B cell (primary cell): ENCODE measurements at regions not wholly inside any gene's neighbourhood (a gene's known extent, or its start where the extent isn't known, plus 50 kb on each side); places are given as distances from the start of the nearest gene placed in this dataset.

Experiments used
- ATAC-seq: fragments of 200-7000 bp; cut with Tn5 transposase; one replicate; pipeline ENCODE4 v1.10.0; 2021; ENCODE audit warnings: low read depth, mild to moderate bottlenecking, moderate number of reproducible peaks, moderate library complexity
- CTCF ChIA-PET: fragments of 350-600 bp; sonication (Branson Sonifier 250); formaldehyde crosslinking; loops from one replicate; lab custom pipeline; 2021; ENCODE audit warnings: antibody characterized with exemption, inconsistent platforms; lab: Charles Lee
- POLR2A ChIA-PET: fragments of 350-600 bp; sonication (Branson Sonifier 250); formaldehyde crosslinking; loops from one replicate; lab custom pipeline; 2021; ENCODE audit warnings: antibody characterized with exemption; lab: Charles Lee
- DNase-seq: peaks from one replicate; pipeline ENCODE4 v3.0.0; 2013
- H2AFZ ChIP-seq: 2 replicates; pipeline ENCODE4 v1.6.1; 2012; ENCODE audit warnings: mild to moderate bottlenecking, low read depth, low read length; ENCODE audit not compliant: insufficient read depth, poor library complexity, severe bottlenecking
- H3K27ac ChIP-seq, 2 donors: 1 replicate in 1 of 2; 2 replicates in 1 of 2; pipeline ENCODE4 v1.5.1; 2012 to 2013; ENCODE audit warnings: low read length in 2 of 2, mild to moderate bottlenecking in 2 of 2, moderate library complexity in 1 of 2
- H3K27me3 ChIP-seq, 4 experiments: fragments of 200-600 bp in 1 of 4; sonication (generic) in 1 of 4; replicated peaks in 1 of 4; 1 replicate in 2 of 4; 2 replicates in 2 of 4; pipeline versions ENCODE4 v1.6.1 to v1.7.0; 2013 to 2016; ENCODE audit warnings: low read length in 3 of 4, mild to moderate bottlenecking in 2 of 4, mixed read lengths in 1 of 4, moderate library complexity in 1 of 4; ENCODE audit not compliant: insufficient read depth in 4 of 4, control insufficient read depth in 3 of 4; ENCODE audit errors: control extremely low read depth in 1 of 4
- H3K36me3 ChIP-seq, 2 experiments: replicated peaks in 1 of 2; 1 replicate in 1 of 2; 2 replicates in 1 of 2; pipeline versions ENCODE4 v1.6.1 to v1.7.1; 2013; ENCODE audit warnings: low read length in 1 of 2; ENCODE audit not compliant: insufficient read depth in 2 of 2, control insufficient read depth in 1 of 2; ENCODE audit errors: control extremely low read depth in 1 of 2, extremely low read depth in 1 of 2
- H3K4me1 ChIP-seq, 2 donors: fragments of 200-600 bp in 1 of 2; sonication (generic) in 1 of 2; 1 replicate in 1 of 2; 2 replicates in 1 of 2; pipeline versions ENCODE4 v1.5.1 to v1.6.1; 2013 to 2017; ENCODE audit warnings: low read length in 2 of 2; ENCODE audit not compliant: control insufficient read depth in 2 of 2, insufficient read depth in 2 of 2
- H3K4me2 ChIP-seq: replicated peaks from 2 replicates; pipeline ENCODE3; 2012; ENCODE audit warnings: mild to moderate bottlenecking, low read depth, low read length; ENCODE audit not compliant: poor library complexity, severe bottlenecking
- H3K4me3 ChIP-seq, 5 experiments: fragments of 200-600 bp in 1 of 5; sonication (generic) in 1 of 5; 1 replicate in 3 of 5; 2 replicates in 2 of 5; pipeline versions ENCODE4 v1.5.1 to v1.7.0; 2011 to 2016; ENCODE audit warnings: low read length in 4 of 5, mild to moderate bottlenecking in 4 of 5, low read depth in 2 of 5, control low read depth in 1 of 5, moderate library complexity in 1 of 5; ENCODE audit not compliant: insufficient read depth in 1 of 5; ENCODE audit errors: control extremely low read depth in 1 of 5, extremely low read depth in 1 of 5
- H3K79me2 ChIP-seq: fragments of 200-600 bp; sonication (generic); one replicate; pipeline ENCODE4 v1.6.0; 2016; ENCODE audit warnings: low read length; ENCODE audit not compliant: control insufficient read depth, insufficient read depth
- H3K9ac ChIP-seq: fragments of 200-600 bp; sonication (generic); 2 replicates; pipeline ENCODE4 v1.6.1; 2017; ENCODE audit warnings: mild to moderate bottlenecking, low read length, moderate library complexity
- H3K9me3 ChIP-seq, 3 donors: one replicate each; pipeline versions ENCODE4 v1.6.1 to v1.7.1; 2013; ENCODE audit warnings: low read length in 2 of 3; ENCODE audit not compliant: control insufficient read depth in 2 of 3, insufficient read depth in 1 of 3; ENCODE audit errors: control extremely low read depth in 1 of 3
- H4K20me1 ChIP-seq: 2 replicates; pipeline ENCODE4 v1.6.0; 2012; ENCODE audit warnings: mild to moderate bottlenecking, low read length; ENCODE audit not compliant: insufficient read depth, control insufficient read depth, poor library complexity, severe bottlenecking
- H3K27ac Mint-ChIP-seq: one replicate; pipeline ENCODE4 v1.8.0; 2021; ENCODE audit warnings: mixed read lengths
- H3K27me3 Mint-ChIP-seq: one replicate; pipeline ENCODE4 v1.8.0; 2021; ENCODE audit warnings: mixed read lengths
- H3K4me1 Mint-ChIP-seq: one replicate; pipeline ENCODE4 v1.8.0; 2021; ENCODE audit warnings: mixed read lengths
- H3K4me3 Mint-ChIP-seq: one replicate; pipeline ENCODE4 v1.8.0; 2021; ENCODE audit warnings: mixed read lengths
- H3K9me3 Mint-ChIP-seq: one replicate; pipeline ENCODE4 v1.8.0; 2022; ENCODE audit warnings: mixed read lengths; ENCODE audit not compliant: insufficient read depth
- EZH2 ChIP-seq: IDR thresholded peaks from 2 replicates; pipeline ENCODE4 v1.6.1; 2012; ENCODE audit warnings: borderline replicate concordance, low read depth, mild to moderate bottlenecking, moderate library complexity, low read length; ENCODE audit not compliant: insufficient read depth, poor library complexity, severe bottlenecking
- WGBS: methylation state at CpG from one replicate; pipeline ENCODE4 v1.1.5; 2013; ENCODE audit warnings: missing lambda C conversion rate; ENCODE audit not compliant: insufficient coverage; 5-methylcytosine and 5-hydroxymethylcytosine counted together
- intact Hi-C: fragments of 100-400 bp; cut with micrococcal nuclease; formaldehyde crosslinking; loops from one replicate; pipeline ENCODE4 v1.10.0; 2022
- TF ChIP-seq, protein P1 (sequence below): fragments of 200-600 bp; IDR thresholded peaks from one replicate; pipeline ENCODE4 v1.8.0; 2022; ENCODE audit warnings: antibody characterized with exemption, mild to moderate bottlenecking

DNA sequence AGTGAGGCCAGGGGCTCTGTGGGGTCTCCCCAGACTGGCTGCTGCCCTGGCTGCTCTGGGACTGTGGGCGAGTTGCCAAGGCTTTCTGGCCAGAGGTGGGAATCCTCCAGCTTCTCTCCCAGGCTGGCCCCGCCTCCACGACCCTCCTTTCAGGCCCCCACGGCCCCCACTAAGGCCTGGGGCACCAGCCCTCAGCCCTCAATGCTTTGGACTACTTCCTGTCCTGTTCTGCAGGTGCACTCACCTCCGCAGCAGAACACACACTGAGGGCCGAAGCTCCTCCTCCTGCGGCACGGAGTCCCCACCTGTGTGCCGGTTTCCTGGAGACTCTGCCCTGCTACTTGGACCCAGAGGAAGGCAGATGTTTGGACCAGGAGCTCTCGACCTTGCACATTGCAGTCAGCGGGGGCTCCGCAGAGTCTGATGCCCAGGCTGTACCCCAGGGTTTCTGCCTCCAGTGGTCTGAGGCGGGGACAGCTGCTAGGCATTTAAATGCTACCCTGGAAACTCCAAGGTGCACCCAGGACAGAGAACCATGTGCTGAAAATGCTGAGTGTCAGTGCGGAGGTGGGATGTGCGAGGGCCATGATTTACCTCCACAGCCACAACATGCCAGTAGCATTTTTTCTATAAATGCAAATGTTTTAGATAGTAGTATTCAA lies 223.8 kb downstream of the IRF8 start:
- intact Hi-C loops = no loop called here
- Histone ChIP-seq H3K9me3 (no peaks in the 10 kb centered on the region), H3K79me2 (no peaks in the 10 kb centered on the region), H4K20me1 (no peaks in the 10 kb centered on the region), H2AFZ (no peak overlapping the region), H3K36me3 (no peaks in the 10 kb centered on the region), H3K4me2 (no peak overlapping the region), H3K4me1 (no peaks in the 10 kb centered on the region), H3K27me3 (peaks cover 0 to 15% (median 1%) of the 10 kb centered on the region in 4 experiments), H3K9ac (no peak overlapping the region), H3K27ac (no peak overlapping the region), H3K4me3 (no peak overlapping the region)
- ATAC-seq = no peak
- TF ChIP-seq, protein P1, sequence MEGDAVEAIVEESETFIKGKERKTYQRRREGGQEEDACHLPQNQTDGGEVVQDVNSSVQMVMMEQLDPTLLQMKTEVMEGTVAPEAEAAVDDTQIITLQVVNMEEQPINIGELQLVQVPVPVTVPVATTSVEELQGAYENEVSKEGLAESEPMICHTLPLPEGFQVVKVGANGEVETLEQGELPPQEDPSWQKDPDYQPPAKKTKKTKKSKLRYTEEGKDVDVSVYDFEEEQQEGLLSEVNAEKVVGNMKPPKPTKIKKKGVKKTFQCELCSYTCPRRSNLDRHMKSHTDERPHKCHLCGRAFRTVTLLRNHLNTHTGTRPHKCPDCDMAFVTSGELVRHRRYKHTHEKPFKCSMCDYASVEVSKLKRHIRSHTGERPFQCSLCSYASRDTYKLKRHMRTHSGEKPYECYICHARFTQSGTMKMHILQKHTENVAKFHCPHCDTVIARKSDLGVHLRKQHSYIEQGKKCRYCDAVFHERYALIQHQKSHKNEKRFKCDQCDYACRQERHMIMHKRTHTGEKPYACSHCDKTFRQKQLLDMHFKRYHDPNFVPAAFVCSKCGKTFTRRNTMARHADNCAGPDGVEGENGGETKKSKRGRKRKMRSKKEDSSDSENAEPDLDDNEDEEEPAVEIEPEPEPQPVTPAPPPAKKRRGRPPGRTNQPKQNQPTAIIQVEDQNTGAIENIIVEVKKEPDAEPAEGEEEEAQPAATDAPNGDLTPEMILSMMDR = no peak
- TF ChIP-seq EZH2 = no peak
- Mint-ChIP-seq H3K4me3 (no peak overlapping the region), H3K27me3 (peaks cover 43% of the 10 kb centered on the region), H3K4me1 (no peaks in the 10 kb centered on the region), H3K9me3 (no peaks in the 10 kb centered on the region), H3K27ac (no peak overlapping the region)
- ChIA-PET CTCF (interaction anchor here (1.0 kb wide), 1 partner anchor 78 kb away, joined by 3 read pairs; no protein-coding TSS in a partner anchor), POLR2A (no interaction called here)
- WGBS = 69% methylated on average over 13 of the region's 15 CpGs
- no peak for DNase-seq

DNA sequence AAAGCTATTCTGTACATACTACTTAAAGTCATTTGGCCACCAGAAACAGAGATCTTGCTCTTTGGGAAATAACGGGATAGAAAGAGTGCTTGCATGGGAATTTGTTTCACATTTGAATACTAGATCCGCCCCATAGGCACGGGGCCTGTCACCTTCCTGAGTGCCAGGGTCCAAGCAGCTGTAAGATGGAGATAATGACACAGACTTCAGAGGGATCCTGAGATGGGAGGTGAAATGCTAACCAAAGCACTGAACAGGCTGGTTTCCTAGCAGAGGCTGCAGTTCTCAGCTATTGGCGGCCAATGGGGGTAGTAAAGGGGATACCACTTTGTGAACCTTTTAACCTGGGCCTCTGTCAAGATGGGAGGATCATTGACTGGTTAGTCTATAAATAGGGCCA lies 225.4 kb downstream of the IRF8 start:
- 67% methylated on average over 3 of the region's 4 CpGs for WGBS
- ATAC-seq = no peak
- CTCF ChIA-PET = no interaction called here

More for the DNA sequence above, 225.4 kb downstream of the IRF8 start:
- Histone ChIP-seq H3K9me3 (peaks cover 0 to 4% (median 0%) of the 10 kb centered on the region in 3 donors), H3K27me3 (peaks cover 0 to 20% (median 0%) of the 10 kb centered on the region in 4 experiments), H3K36me3 (no peaks in the 10 kb centered on the region), H3K9ac (no peak overlapping the region), H3K4me1 (no peaks in the 10 kb centered on the region), H3K27ac (no peak overlapping the region), H3K4me3 (no peak overlapping the region), H2AFZ (no peak overlapping the region), H4K20me1 (no peaks in the 10 kb centered on the region), H3K4me2 (no peak overlapping the region), H3K79me2 (no peaks in the 10 kb centered on the region)
- H3K27me3 Mint-ChIP-seq = peaks cover 34% of the 10 kb centered on the region
- no peak for DNase-seq
- intact Hi-C loops = no loop called here
- H3K4me3 Mint-ChIP-seq = no peak overlapping the region
- H3K27ac Mint-ChIP-seq = no peak overlapping the region
- POLR2A ChIA-PET = no interaction called here
- TF ChIP-seq, protein P1 = no peak
- TF ChIP-seq EZH2 = no peak
- H3K9me3 Mint-ChIP-seq = no peaks in the 10 kb centered on the region
- no peaks in the 10 kb centered on the region for H3K4me1 Mint-ChIP-seq
